SK-N-SH (cell line): ENCODE measurements at regions not wholly inside any gene's neighbourhood (a gene's known extent, or its start where the extent isn't known, plus 50 kb on each side); places are given as distances from the start of the nearest gene placed in this dataset.

ENCODE experiments used
- CTCF ChIA-PET: fragments of 300-600, 350-600 bp; formaldehyde crosslinking; extraction: SDS; loops from one replicate; lab custom pipeline; 2021; lab: Yijun Ruan, JAX
- POLR2A ChIA-PET: fragments of 350-600 bp; sonication (Branson Sonifier 250); formaldehyde crosslinking; extraction: SDS; loops from one replicate; lab custom pipeline; 2020; ENCODE audit warnings: antibody characterized with exemption, inconsistent platforms; lab: Yijun Ruan, JAX
- DNase-seq: peaks from one replicate; pipeline ENCODE4 v3.0.0; 2012
- H2AFZ ChIP-seq: fragments of 200-600 bp; sonication (generic); 2 replicates; pipeline ENCODE4 v1.8.1; 2016; ENCODE audit warnings: antibody characterized with exemption, mild to moderate bottlenecking, low read depth
- H3F3A ChIP-seq: fragments of 200-600 bp; sonication (generic); replicated peaks from 2 replicates; pipeline ENCODE3; 2016; ENCODE audit warnings: antibody characterized with exemption, mild to moderate bottlenecking; ENCODE audit not compliant: insufficient read depth
- H3K27ac ChIP-seq, 2 experiments: fragments of 200-500 bp in 1 of 2; fragments of 200-600 bp in 1 of 2; sonication (Bioruptor generic) in 1 of 2; sonication (generic), shearing (Covaris generic) in 1 of 2; 2 replicates each; pipeline versions ENCODE4 v1.5.1 to v1.6.1; 2014 to 2016; ENCODE audit warnings: low read depth in 2 of 2, inconsistent platforms in 1 of 2, low read length in 1 of 2, mild to moderate bottlenecking in 1 of 2, mixed read lengths in 1 of 2
- H3K27me3 ChIP-seq: fragments of 200-600 bp; sonication (generic), shearing (Covaris generic); 2 replicates; pipeline ENCODE4 v1.6.1; 2016; ENCODE audit warnings: mixed run types; ENCODE audit not compliant: insufficient read depth
- H3K36me3 ChIP-seq, 2 experiments: fragments of 200-500 bp in 1 of 2; fragments of 200-600 bp in 1 of 2; sonication (Bioruptor generic) in 1 of 2; sonication (generic) in 1 of 2; replicated peaks in 1 of 2; 2 replicates each; pipeline versions ENCODE3 to v1.5.1; 2014 to 2016; ENCODE audit warnings: low read length in 1 of 2, mild to moderate bottlenecking in 1 of 2; ENCODE audit not compliant: insufficient read depth in 2 of 2, control insufficient read depth in 1 of 2
- H3K4me1 ChIP-seq, 2 experiments: fragments of 200-500 bp in 1 of 2; fragments of 200-600 bp in 1 of 2; sonication (Bioruptor generic) in 1 of 2; sonication (generic), shearing (Covaris generic) in 1 of 2; 2 replicates each; pipeline versions ENCODE4 v1.5.1 to v1.6.1; 2014 to 2016; ENCODE audit warnings: low read depth in 1 of 2, low read length in 1 of 2, mixed run types in 1 of 2; ENCODE audit not compliant: insufficient read depth in 2 of 2, control insufficient read depth in 1 of 2
- H3K4me2 ChIP-seq: fragments of 200-600 bp; sonication (generic), shearing (Covaris generic); 2 replicates; pipeline ENCODE4 v1.6.1; 2017; ENCODE audit warnings: mixed run types
- H3K4me3 ChIP-seq, 2 experiments: fragments of 200-500 bp in 1 of 2; fragments of 200-600 bp in 1 of 2; sonication (Bioruptor generic) in 1 of 2; sonication (generic), shearing (Covaris generic) in 1 of 2; 2 replicates each; pipeline versions ENCODE4 v1.5.1 to v1.8.1; 2014 to 2016; ENCODE audit warnings: low read depth in 2 of 2, inconsistent platforms in 1 of 2, low read length in 1 of 2, mild to moderate bottlenecking in 1 of 2, mixed read lengths in 1 of 2, moderate library complexity in 1 of 2
- H3K79me2 ChIP-seq: fragments of 200-600 bp; sonication (generic); 2 replicates; pipeline ENCODE4 v1.8.1; 2017; ENCODE audit warnings: mild to moderate bottlenecking; ENCODE audit not compliant: insufficient read depth
- H3K9ac ChIP-seq: fragments of 200-600 bp; sonication (generic); 2 replicates; pipeline ENCODE4 v1.6.1; 2017; ENCODE audit warnings: mixed run types
- H3K9me2 ChIP-seq: fragments of 200-600 bp; sonication (generic); 2 replicates; pipeline ENCODE4 v1.6.1; 2017; ENCODE audit warnings: mixed run types
- H3K9me3 ChIP-seq: fragments of 200-600 bp; sonication (generic); 2 replicates; pipeline ENCODE4 v1.6.1; 2017; ENCODE audit warnings: mixed run types, mild to moderate bottlenecking, moderate library complexity
- H4K20me1 ChIP-seq: fragments of 200-600 bp; sonication (generic); 2 replicates; pipeline ENCODE4 v1.6.1; 2017; ENCODE audit warnings: mild to moderate bottlenecking, mixed run types; ENCODE audit not compliant: insufficient read depth
- CHD2 ChIP-seq: fragments of 150-350 bp; IDR thresholded peaks from 2 replicates; pipeline ENCODE4 v1.6.1; 2018; ENCODE audit warnings: low read length; ENCODE audit not compliant: partially characterized antibody
- ELF1 ChIP-seq: IDR thresholded peaks from 2 replicates; pipeline ENCODE4 v1.4.0; 2012
- FOSL2 ChIP-seq: IDR thresholded peaks from 2 replicates; pipeline ENCODE4 v1.4.0; 2012; ENCODE audit warnings: low read depth, mild to moderate bottlenecking, moderate library complexity, borderline replicate concordance
- FOXM1 ChIP-seq: IDR thresholded peaks from 2 replicates; pipeline ENCODE4 v1.4.0; 2012; ENCODE audit warnings: low read depth, mild to moderate bottlenecking
- GABPA ChIP-seq: IDR thresholded peaks from 2 replicates; pipeline ENCODE4 v1.4.0; 2012; ENCODE audit warnings: low read depth, mild to moderate bottlenecking
- GATA2 ChIP-seq: sonication (generic); formaldehyde crosslinking; IDR thresholded peaks from 2 replicates; pipeline ENCODE4 v1.5.0; 2020; ENCODE audit warnings: mild to moderate bottlenecking, missing genetic modification reagents
- MEF2A ChIP-seq: IDR thresholded peaks from 2 replicates; pipeline ENCODE4 v1.4.0; 2012; ENCODE audit warnings: low read depth, borderline replicate concordance
- MXI1 ChIP-seq: IDR thresholded peaks from 2 replicates; pipeline ENCODE4 v1.6.1; 2012; ENCODE audit warnings: mild to moderate bottlenecking, low read depth, low read length, improper control_type of control experiment
- RAD21 ChIP-seq: IDR thresholded peaks from 2 replicates; pipeline ENCODE4 v1.6.1; 2012; ENCODE audit warnings: mild to moderate bottlenecking, low read length
- RFX5 ChIP-seq: IDR thresholded peaks from 2 replicates; pipeline ENCODE4 v1.6.1; 2012; ENCODE audit warnings: mild to moderate bottlenecking, improper control_type of control experiment, low read length
- YY1 ChIP-seq: IDR thresholded peaks from 2 replicates; pipeline ENCODE4 v1.4.0; 2012; ENCODE audit warnings: low read depth, mild to moderate bottlenecking
- WGBS: methylation state at CpG from one replicate; pipeline ENCODE4 v1.1.6; 2017; ENCODE audit warnings: low lambda C conversion rate; 5-methylcytosine and 5-hydroxymethylcytosine counted together
- TF ChIP-seq, protein P1 (sequence below): fragments of 200-600 bp; sonication (generic); IDR thresholded peaks from 2 replicates; pipeline ENCODE4 v1.6.1; 2017; ENCODE audit warnings: antibody characterized with exemption, mild to moderate bottlenecking, moderate library complexity
- TF ChIP-seq, protein P2 (sequence below): fragments of 150-350 bp; IDR thresholded peaks from 2 replicates; pipeline ENCODE4 v1.6.1; 2016; ENCODE audit warnings: mild to moderate bottlenecking, low read depth, low read length
- TF ChIP-seq, protein P3 (sequence below): IDR thresholded peaks from 2 replicates; pipeline ENCODE4 v1.4.0; 2012; ENCODE audit warnings: low read depth, borderline replicate concordance
- TF ChIP-seq, protein P4 (sequence below): IDR thresholded peaks from 2 replicates; pipeline ENCODE4 v1.6.1; 2012; ENCODE audit warnings: mild to moderate bottlenecking, low read depth, low read length, moderate library complexity
- TF ChIP-seq, protein P5 (sequence below): IDR thresholded peaks from 2 replicates; pipeline ENCODE4 v1.4.0; 2012; ENCODE audit warnings: low read depth

DNA sequence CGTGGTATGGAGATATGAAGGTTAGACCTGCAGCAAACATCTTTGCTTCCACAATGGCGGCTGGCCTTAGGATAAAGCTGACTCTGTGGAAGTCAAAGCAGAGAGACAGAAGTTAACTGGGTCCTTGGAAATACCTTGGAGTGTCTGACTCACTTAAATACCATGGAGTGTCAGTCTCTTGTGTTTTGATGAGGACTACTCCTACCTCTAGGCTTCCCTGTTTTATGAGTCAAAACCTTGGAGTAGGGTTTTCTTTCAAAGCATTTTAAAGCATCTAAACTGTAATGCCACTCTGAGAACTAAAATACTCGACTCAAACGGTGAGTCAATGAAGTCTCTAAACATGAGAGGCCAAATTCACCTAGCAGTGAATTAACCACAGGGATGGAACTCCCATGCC is 329.1 kb downstream of the SAMD5 start:
- no peak overlapping the region for H3K9ac ChIP-seq
- H3K4me2 ChIP-seq: no peak overlapping the region
- H2AFZ ChIP-seq: no peak overlapping the region
- H3K27ac ChIP-seq: no peak overlapping the region
- no peaks in the 10 kb centered on the region for H3F3A ChIP-seq
- H3K9me2 ChIP-seq: no peaks in the 10 kb centered on the region
- no peaks in the 10 kb centered on the region for H3K79me2 ChIP-seq
- TF ChIP-seq, protein P1, sequence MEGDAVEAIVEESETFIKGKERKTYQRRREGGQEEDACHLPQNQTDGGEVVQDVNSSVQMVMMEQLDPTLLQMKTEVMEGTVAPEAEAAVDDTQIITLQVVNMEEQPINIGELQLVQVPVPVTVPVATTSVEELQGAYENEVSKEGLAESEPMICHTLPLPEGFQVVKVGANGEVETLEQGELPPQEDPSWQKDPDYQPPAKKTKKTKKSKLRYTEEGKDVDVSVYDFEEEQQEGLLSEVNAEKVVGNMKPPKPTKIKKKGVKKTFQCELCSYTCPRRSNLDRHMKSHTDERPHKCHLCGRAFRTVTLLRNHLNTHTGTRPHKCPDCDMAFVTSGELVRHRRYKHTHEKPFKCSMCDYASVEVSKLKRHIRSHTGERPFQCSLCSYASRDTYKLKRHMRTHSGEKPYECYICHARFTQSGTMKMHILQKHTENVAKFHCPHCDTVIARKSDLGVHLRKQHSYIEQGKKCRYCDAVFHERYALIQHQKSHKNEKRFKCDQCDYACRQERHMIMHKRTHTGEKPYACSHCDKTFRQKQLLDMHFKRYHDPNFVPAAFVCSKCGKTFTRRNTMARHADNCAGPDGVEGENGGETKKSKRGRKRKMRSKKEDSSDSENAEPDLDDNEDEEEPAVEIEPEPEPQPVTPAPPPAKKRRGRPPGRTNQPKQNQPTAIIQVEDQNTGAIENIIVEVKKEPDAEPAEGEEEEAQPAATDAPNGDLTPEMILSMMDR: no peak
- TF ChIP-seq RFX5 (no peak), GABPA (no peak), RAD21 (no peak), FOSL2 (no peak), FOXM1 (no peak), MEF2A (no peak)
- TF ChIP-seq, protein P2, sequence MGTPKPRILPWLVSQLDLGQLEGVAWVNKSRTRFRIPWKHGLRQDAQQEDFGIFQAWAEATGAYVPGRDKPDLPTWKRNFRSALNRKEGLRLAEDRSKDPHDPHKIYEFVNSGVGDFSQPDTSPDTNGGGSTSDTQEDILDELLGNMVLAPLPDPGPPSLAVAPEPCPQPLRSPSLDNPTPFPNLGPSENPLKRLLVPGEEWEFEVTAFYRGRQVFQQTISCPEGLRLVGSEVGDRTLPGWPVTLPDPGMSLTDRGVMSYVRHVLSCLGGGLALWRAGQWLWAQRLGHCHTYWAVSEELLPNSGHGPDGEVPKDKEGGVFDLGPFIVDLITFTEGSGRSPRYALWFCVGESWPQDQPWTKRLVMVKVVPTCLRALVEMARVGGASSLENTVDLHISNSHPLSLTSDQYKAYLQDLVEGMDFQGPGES: no peak
- 1% methylated on average over 4 of the region's 4 CpGs for WGBS
- ChIA-PET POLR2A (no interaction called here), CTCF (no interaction called here)
- no peaks in the 10 kb centered on the region for H4K20me1 ChIP-seq
- no peaks in the 10 kb centered on the region for H3K9me3 ChIP-seq
- no peak overlapping the region for H3K4me3 ChIP-seq
- H3K36me3 ChIP-seq: no peaks in the 10 kb centered on the region
- no peaks in the 10 kb centered on the region for H3K4me1 ChIP-seq
- H3K27me3 ChIP-seq: no peaks in the 10 kb centered on the region; the same call in 1 of the 2 replicates
- DNase-seq: no peak

DNA sequence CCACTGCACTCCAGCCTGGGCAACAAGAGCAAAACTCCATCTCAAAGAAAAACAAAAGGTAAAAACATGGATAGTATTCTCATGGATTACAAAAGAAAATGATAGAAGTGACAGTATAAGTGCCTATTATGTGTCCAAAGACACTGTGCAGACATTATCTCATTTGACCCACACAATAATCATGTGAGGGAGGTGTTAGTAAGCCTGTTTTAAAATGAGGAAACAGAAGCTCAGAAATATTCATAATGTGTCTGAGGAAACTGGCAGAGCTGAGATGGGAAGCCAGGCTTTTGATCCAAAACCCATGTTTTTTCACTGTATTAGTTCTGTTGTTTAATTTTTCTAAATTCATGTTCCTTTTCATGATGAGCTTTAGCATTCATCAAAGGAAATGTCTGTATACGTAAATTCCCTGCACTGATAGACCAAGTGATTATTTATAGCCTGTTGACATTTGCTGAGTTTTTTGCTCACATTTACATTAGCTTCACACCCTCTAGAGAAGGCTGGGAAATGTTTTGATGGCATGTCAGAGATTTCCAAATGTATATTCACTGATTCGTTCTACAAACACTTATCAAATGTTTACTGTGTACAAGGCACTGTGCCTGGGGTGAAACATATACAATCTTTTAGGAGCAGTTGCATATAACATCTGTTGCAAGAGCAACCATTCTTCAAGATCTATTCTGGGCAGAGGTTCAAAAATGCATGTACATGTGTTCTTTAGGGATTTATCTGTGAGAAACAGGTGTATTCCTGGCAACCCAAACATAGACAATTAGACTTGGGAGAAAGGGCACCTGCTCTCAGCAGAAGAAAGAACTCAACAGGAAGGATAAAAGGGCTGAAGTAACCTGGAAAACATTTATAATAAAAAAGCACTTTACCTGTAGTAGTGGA is 331.5 kb downstream of the SAMD5 start:
- 4% methylated on average over 2 of the region's 2 CpGs for WGBS
- no peaks in the 10 kb centered on the region; the same call in 1 of the 2 replicates for H3K27me3 ChIP-seq
- no peaks in the 10 kb centered on the region for H3K9me3 ChIP-seq
- ChIA-PET CTCF (no interaction called here), POLR2A (no interaction called here)
- H3K36me3 ChIP-seq: no peaks in the 10 kb centered on the region
- TF ChIP-seq, protein P2: no peak
- TF ChIP-seq GABPA (no peak), ELF1 (no peak), YY1 (no peak), FOXM1 (no peak), GATA2 (CRISPR knock-in tag) (no peak), MXI1 (no peak), CHD2 (no peak)
- TF ChIP-seq, protein P3, sequence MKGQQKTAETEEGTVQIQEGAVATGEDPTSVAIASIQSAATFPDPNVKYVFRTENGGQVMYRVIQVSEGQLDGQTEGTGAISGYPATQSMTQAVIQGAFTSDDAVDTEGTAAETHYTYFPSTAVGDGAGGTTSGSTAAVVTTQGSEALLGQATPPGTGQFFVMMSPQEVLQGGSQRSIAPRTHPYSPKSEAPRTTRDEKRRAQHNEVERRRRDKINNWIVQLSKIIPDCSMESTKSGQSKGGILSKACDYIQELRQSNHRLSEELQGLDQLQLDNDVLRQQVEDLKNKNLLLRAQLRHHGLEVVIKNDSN: no peak
- TF ChIP-seq, protein P4, sequence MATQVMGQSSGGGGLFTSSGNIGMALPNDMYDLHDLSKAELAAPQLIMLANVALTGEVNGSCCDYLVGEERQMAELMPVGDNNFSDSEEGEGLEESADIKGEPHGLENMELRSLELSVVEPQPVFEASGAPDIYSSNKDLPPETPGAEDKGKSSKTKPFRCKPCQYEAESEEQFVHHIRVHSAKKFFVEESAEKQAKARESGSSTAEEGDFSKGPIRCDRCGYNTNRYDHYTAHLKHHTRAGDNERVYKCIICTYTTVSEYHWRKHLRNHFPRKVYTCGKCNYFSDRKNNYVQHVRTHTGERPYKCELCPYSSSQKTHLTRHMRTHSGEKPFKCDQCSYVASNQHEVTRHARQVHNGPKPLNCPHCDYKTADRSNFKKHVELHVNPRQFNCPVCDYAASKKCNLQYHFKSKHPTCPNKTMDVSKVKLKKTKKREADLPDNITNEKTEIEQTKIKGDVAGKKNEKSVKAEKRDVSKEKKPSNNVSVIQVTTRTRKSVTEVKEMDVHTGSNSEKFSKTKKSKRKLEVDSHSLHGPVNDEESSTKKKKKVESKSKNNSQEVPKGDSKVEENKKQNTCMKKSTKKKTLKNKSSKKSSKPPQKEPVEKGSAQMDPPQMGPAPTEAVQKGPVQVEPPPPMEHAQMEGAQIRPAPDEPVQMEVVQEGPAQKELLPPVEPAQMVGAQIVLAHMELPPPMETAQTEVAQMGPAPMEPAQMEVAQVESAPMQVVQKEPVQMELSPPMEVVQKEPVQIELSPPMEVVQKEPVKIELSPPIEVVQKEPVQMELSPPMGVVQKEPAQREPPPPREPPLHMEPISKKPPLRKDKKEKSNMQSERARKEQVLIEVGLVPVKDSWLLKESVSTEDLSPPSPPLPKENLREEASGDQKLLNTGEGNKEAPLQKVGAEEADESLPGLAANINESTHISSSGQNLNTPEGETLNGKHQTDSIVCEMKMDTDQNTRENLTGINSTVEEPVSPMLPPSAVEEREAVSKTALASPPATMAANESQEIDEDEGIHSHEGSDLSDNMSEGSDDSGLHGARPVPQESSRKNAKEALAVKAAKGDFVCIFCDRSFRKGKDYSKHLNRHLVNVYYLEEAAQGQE: no peak
- TF ChIP-seq, protein P5, sequence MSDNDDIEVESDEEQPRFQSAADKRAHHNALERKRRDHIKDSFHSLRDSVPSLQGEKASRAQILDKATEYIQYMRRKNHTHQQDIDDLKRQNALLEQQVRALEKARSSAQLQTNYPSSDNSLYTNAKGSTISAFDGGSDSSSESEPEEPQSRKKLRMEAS: no peak
- no peaks in the 10 kb centered on the region for H4K20me1 ChIP-seq
- no peaks in the 10 kb centered on the region for H3K79me2 ChIP-seq
- DNase-seq: no peak
- no peak overlapping the region for H3K27ac ChIP-seq
- no peak overlapping the region for H2AFZ ChIP-seq
- H3K9me2 ChIP-seq: no peaks in the 10 kb centered on the region
- no peaks in the 10 kb centered on the region for H3K4me1 ChIP-seq
- no peak overlapping the region for H3K9ac ChIP-seq
- H3K4me2 ChIP-seq: no peak overlapping the region
- no peak overlapping the region for H3K4me3 ChIP-seq
- H3F3A ChIP-seq: no peaks in the 10 kb centered on the region
